ELR (cell line): ENCODE measurements at regions not wholly inside any gene's neighbourhood (a gene's known extent, or its start where the extent isn't known, plus 50 kb on each side); places are given as distances from the start of the nearest gene placed in this dataset.
"Not testable (repeated sequence)": the region's sequence is repeated elsewhere in the genome, so short reads cannot be mapped to it uniquely, and the experiment has no call there.

ENCODE experiments used
- DNase-seq: peaks from one replicate; pipeline ENCODE4 v3.0.0-alpha.2; 2015; ENCODE audit warnings: low read depth

GRCh38 chr2:35794796-35795450, 560.7 kb upstream of the CRIM1 start:
- DNase-seq = no peak

GRCh38 chr2:35790292-35790691, 565.3 kb upstream of the CRIM1 start:
- no peak for DNase-seq

- DNase-seq = no peak
Measured at GRCh38 chr2:35788543-35788942, 567.0 kb upstream of the CRIM1 start.

GRCh38 chr2:35787302-35788031, 568.1 kb upstream of the CRIM1 start:
- no peak for DNase-seq

- DNase-seq = no peak
Measured at GRCh38 chr2:35785564-35785963, 570.0 kb upstream of the CRIM1 start.

GRCh38 chr2:35784777-35785176, 570.8 kb upstream of the CRIM1 start:
- no peak for DNase-seq

- DNase-seq = peak; percentile 2
Measured at GRCh38 chr2:35783723-35784122, 571.9 kb upstream of the CRIM1 start.

- peak; percentile 9 for DNase-seq
Measured at GRCh38 chr2:35741556-35741955, 614.0 kb upstream of the CRIM1 start.

GRCh38 chr2:35731674-35732073, 623.9 kb upstream of the CRIM1 start:
- DNase-seq = no peak

- DNase-seq = peak; percentile 47
Measured at GRCh38 chr2:35714883-35715282, 640.7 kb upstream of the CRIM1 start.

- DNase-seq = no peak
Measured at GRCh38 chr2:35708411-35708923, 647.1 kb upstream of the CRIM1 start.

- no peak for DNase-seq
Measured at GRCh38 chr2:35688309-35688708, 667.3 kb upstream of the CRIM1 start.

GRCh38 chr2:35651688-35652323, 703.8 kb upstream of the CRIM1 start:
- DNase-seq = no peak

GRCh38 chr2:35614640-35615039, 740.9 kb upstream of the CRIM1 start:
- DNase-seq = no peak

GRCh38 chr2:35606394-35606793, 749.2 kb upstream of the CRIM1 start:
- DNase-seq = no peak

- DNase-seq = no peak
Measured at GRCh38 chr2:35598310-35598709, 757.3 kb upstream of the CRIM1 start.

GRCh38 chr2:35591886-35592285, 763.7 kb upstream of the CRIM1 start:
- DNase-seq = peak; percentile 1

- DNase-seq = peak; percentile 7
Measured at GRCh38 chr2:35585972-35586371, 769.6 kb upstream of the CRIM1 start.

GRCh38 chr2:35582637-35583036, 772.9 kb upstream of the CRIM1 start:
- DNase-seq = no peak

GRCh38 chr2:35580956-35581355, 774.6 kb upstream of the CRIM1 start:
- DNase-seq = no peak

GRCh38 chr2:35568574-35568973, 787.0 kb upstream of the CRIM1 start:
- not testable (repeated sequence) for DNase-seq

- DNase-seq = no peak
Measured at GRCh38 chr2:35562488-35562887, 793.1 kb upstream of the CRIM1 start.

- peak; percentile 35 for DNase-seq
Measured at GRCh38 chr2:35548171-35548570, 807.4 kb upstream of the CRIM1 start.
